ENCODE measurements at regions not wholly inside any gene's neighbourhood (a gene's known extent, or its start where the extent isn't known, plus 50 kb on each side); places are given as distances from the start of the nearest gene placed in this dataset.
A peak's percentile ranks its signal among the peaks of the same experiment; 100 is the strongest.

DNA sequence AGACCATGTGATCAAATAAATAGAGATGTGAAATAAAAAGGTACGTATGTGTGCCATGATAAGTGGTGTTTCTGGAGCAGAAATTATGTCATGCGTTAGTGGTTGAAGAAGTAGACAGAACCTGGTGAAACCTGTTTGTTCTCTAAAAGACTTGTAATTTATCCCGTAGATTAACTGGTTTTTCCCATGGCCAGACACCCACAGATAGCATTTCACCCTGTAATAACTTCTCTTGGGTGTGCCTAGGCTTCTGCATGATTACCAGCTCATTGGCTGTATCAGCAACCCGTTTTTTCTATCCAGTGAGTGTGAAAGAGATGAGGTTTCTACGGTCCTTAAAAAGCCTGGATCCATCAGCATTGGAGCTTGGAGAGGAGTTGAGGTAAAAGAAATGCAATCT lies 471.3 kb downstream of the NPIPA7 start:
- FAIRE-seq (no peak), DNase-seq (ENCODE audit: low read depth) (no peak)
- H3K9me3 Mint-ChIP-seq (ENCODE audit: unreplicated experiment), result no peaks in the 10 kb centered on the region
- Histone ChIP-seq H3K79me2 (ENCODE audit: insufficient read depth, low read length) (no peaks in the 10 kb centered on the region), H3K27me3 (ENCODE audit: insufficient read depth, low read length) (no peaks in the 10 kb centered on the region), H3K9ac (ENCODE audit: low read length) (no peak overlapping the region), H3K36me3 (ENCODE audit: insufficient read depth, low read length) (no peaks in the 10 kb centered on the region), H3K4me3 (ENCODE audit: insufficient read depth, low read depth, low read length) (no peak overlapping the region), H4K20me1 (ENCODE audit: insufficient read depth, low read length) (no peaks in the 10 kb centered on the region), H2AFZ (ENCODE audit: low read depth, low read length) (no peak overlapping the region), H3K27ac (ENCODE audit: low read depth, low read length) (no peak overlapping the region), H3K9me3 (ENCODE audit: insufficient read depth, low read depth, low read length) (peaks cover 5% of the 10 kb centered on the region), H3K4me2 (ENCODE audit: low read length) (no peak overlapping the region), H3K4me1 (ENCODE audit: insufficient read depth, low read length) (no peaks in the 10 kb centered on the region)
- no peak overlapping the region for H3K4me3 Mint-ChIP-seq (ENCODE audit: unreplicated experiment)
- H3K4me1 Mint-ChIP-seq (ENCODE audit: low read depth, unreplicated experiment), result no peaks in the 10 kb centered on the region
- H3K27me3 Mint-ChIP-seq (ENCODE audit: low read depth, unreplicated experiment), result no peaks in the 10 kb centered on the region
- H3K27ac Mint-ChIP-seq (ENCODE audit: unreplicated experiment), result no peak overlapping the region
- peaks cover 2% of the 10 kb centered on the region for H3K36me3 Mint-ChIP-seq (ENCODE audit: low read depth, unreplicated experiment)
- TF ChIP-seq EZH2 (IDR thresholded peaks at IDR 0.05; ENCODE audit: insufficient read depth, low read length), result no peak

- H3K27me3 Mint-ChIP-seq (ENCODE audit: low read depth, unreplicated experiment), result no peaks in the 10 kb centered on the region
- Histone ChIP-seq H3K4me3 (ENCODE audit: insufficient read depth, low read depth, low read length) (no peak overlapping the region), H3K27ac (ENCODE audit: low read depth, low read length) (no peak overlapping the region), H2AFZ (ENCODE audit: low read depth, low read length) (no peak overlapping the region), H3K36me3 (ENCODE audit: insufficient read depth, low read length) (no peaks in the 10 kb centered on the region), H3K4me1 (ENCODE audit: insufficient read depth, low read length) (no peaks in the 10 kb centered on the region), H3K9ac (ENCODE audit: low read length) (no peak overlapping the region), H3K4me2 (ENCODE audit: low read length) (no peak overlapping the region), H4K20me1 (ENCODE audit: insufficient read depth, low read length) (no peaks in the 10 kb centered on the region), H3K9me3 (ENCODE audit: insufficient read depth, low read depth, low read length) (no peaks in the 10 kb centered on the region), H3K79me2 (ENCODE audit: insufficient read depth, low read length) (no peaks in the 10 kb centered on the region), H3K27me3 (ENCODE audit: insufficient read depth, low read length) (no peaks in the 10 kb centered on the region)
- no peak for TF ChIP-seq CTCF (IDR thresholded peaks at IDR 0.05; ENCODE audit: insufficient read depth, low read depth, low read length)
- no peak for TF ChIP-seq EZH2 (IDR thresholded peaks at IDR 0.05; ENCODE audit: insufficient read depth, low read length)
- no peak overlapping the region for H3K4me3 Mint-ChIP-seq (ENCODE audit: unreplicated experiment)
- H3K4me1 Mint-ChIP-seq (ENCODE audit: low read depth, unreplicated experiment), result peaks cover 14% of the 10 kb centered on the region
- H3K9me3 Mint-ChIP-seq (ENCODE audit: unreplicated experiment), result peaks cover 6% of the 10 kb centered on the region
- FAIRE-seq (no peak), DNase-seq (ENCODE audit: low read depth) (no peak)
- no peak overlapping the region for H3K27ac Mint-ChIP-seq (ENCODE audit: unreplicated experiment)
- peaks cover 2% of the 10 kb centered on the region for H3K36me3 Mint-ChIP-seq (ENCODE audit: low read depth, unreplicated experiment)
Measured at GRCh38 chr16:16857012-16857411, 478.1 kb downstream of the NPIPA7 start.

DNA sequence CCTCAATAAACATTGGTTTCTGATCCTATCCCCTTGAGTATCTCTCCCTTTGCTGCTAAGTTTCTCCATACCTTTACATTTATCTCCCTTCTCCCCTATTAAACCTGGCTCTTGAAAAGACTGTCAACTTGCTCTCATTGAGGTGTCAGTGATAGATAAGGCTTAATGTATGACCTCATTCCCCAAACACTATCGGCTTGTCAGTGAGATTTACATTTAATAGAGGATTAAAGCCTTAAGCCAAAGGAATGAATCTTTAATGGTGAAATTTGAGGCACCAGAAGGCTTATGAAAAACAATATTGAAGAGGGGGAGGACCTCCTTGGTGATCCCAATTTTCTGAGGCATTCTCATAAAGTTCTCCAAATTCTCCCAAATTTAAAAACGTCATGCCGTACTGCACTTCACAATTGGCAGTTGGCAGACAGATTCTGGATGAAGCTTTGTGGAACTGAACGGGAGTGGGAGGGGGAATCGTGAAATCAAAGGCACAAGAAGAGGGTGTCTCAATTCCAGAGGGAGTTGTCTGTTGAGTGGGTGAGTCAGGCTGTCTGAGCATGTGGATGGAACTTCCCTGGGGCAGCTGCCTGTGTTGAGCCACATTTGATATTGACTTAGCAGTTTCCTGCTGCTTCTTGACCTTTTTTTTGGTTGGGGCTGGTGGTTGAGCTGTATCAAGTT lies 478.8 kb downstream of the NPIPA7 start:
- Histone ChIP-seq H3K79me2 (ENCODE audit: insufficient read depth, low read length) (no peaks in the 10 kb centered on the region), H4K20me1 (ENCODE audit: insufficient read depth, low read length) (no peaks in the 10 kb centered on the region), H3K36me3 (ENCODE audit: insufficient read depth, low read length) (no peaks in the 10 kb centered on the region), H3K9ac (ENCODE audit: low read length) (no peak overlapping the region), H3K4me1 (ENCODE audit: insufficient read depth, low read length) (no peaks in the 10 kb centered on the region), H3K4me2 (ENCODE audit: low read length) (no peak overlapping the region), H3K27me3 (ENCODE audit: insufficient read depth, low read length) (no peaks in the 10 kb centered on the region), H3K27ac (ENCODE audit: low read depth, low read length) (no peak overlapping the region), H3K4me3 (ENCODE audit: insufficient read depth, low read depth, low read length) (no peak overlapping the region), H2AFZ (ENCODE audit: low read depth, low read length) (no peak overlapping the region), H3K9me3 (ENCODE audit: insufficient read depth, low read depth, low read length) (no peaks in the 10 kb centered on the region)
- FAIRE-seq (no peak), DNase-seq (ENCODE audit: low read depth) (no peak)
- no peak for TF ChIP-seq EZH2 (IDR thresholded peaks at IDR 0.05; ENCODE audit: insufficient read depth, low read length)
- no peak for TF ChIP-seq CTCF (IDR thresholded peaks at IDR 0.05; ENCODE audit: insufficient read depth, low read depth, low read length)
- Mint-ChIP-seq H3K9me3 (ENCODE audit: unreplicated experiment) (peaks cover 6% of the 10 kb centered on the region), H3K4me1 (ENCODE audit: low read depth, unreplicated experiment) (peaks cover 14% of the 10 kb centered on the region), H3K27me3 (ENCODE audit: low read depth, unreplicated experiment) (no peaks in the 10 kb centered on the region), H3K4me3 (ENCODE audit: unreplicated experiment) (no peak overlapping the region), H3K36me3 (ENCODE audit: low read depth, unreplicated experiment) (peaks cover 2% of the 10 kb centered on the region), H3K27ac (ENCODE audit: unreplicated experiment) (peak overlapping the region; percentile 67)

All from astrocyte (in vitro differentiated cells and primary cell).